ENCODE measurements at regions not wholly inside any gene's neighbourhood (a gene's known extent, or its start where the extent isn't known, plus 50 kb on each side); places are given as distances from the start of the nearest gene placed in this dataset.
"Not testable (repeated sequence)": the region's sequence is repeated elsewhere in the genome, so short reads cannot be mapped to it uniquely, and the experiment has no call there.

- no peak for DNase-seq (ENCODE audit: low read depth in 2 of 2)
Observed at GRCh38 chr14:35988972-35989690, 163.0 kb downstream of the BRMS1L start.

DNA sequence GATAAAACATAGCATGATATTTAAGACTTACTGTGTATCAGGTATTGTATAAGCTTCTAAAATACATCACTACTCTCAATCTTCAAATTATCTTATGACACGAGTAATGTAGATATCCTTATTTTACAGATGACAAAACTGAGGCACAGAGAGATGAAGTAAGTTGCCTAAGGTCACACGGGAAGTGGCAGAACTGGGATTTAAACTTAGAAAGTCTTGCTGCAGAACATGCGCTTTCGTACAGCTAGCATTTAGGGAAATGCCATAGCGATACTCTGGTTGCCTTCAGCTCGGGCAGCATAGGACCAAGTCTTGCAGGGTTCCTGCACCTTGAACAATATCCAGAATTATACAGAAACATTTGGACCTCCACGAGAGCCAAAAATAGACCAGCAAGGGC, 162.4 kb downstream of the BRMS1L start:
- DNase-seq (ENCODE audit: low read depth in 2 of 2): no peak

GRCh38 chr14:35987731-35988130, 161.6 kb downstream of the BRMS1L start:
- DNase-seq (ENCODE audit: low read depth in 2 of 2): no peak

GRCh38 chr14:35986219-35986573, 160.1 kb downstream of the BRMS1L start:
- no peak for DNase-seq (ENCODE audit: low read depth in 2 of 2)

- no peak for DNase-seq (ENCODE audit: low read depth in 2 of 2)
Observed at GRCh38 chr14:35985474-35986218, 159.5 kb downstream of the BRMS1L start.

GRCh38 chr14:35979531-35979930, 153.4 kb downstream of the BRMS1L start:
- DNase-seq (ENCODE audit: low read depth in 2 of 2): no peak

DNA sequence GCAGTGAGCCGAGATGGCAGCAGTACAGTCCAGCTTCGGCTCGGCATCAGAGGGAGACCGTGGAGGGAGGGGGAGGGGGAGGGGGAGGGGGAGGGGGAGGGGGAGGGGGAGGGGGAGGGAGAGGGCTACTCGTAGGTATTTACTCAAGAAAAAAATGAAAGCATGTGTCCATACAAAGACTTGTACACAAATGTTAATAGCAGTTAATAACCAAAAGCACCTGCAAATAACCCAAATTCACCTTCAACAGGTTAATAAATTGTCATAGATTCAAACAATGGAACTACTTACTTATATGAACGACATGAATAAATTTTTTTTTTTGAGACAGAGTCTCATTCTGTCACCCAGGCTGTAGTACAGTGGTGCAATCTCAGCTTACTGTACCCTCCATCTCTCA, 152.4 kb downstream of the BRMS1L start:
- DNase-seq (ENCODE audit: low read depth in 2 of 2): no peak

- DNase-seq (ENCODE audit: low read depth in 2 of 2): no peak
Observed at GRCh38 chr14:35975814-35976213, 149.7 kb downstream of the BRMS1L start.

DNA sequence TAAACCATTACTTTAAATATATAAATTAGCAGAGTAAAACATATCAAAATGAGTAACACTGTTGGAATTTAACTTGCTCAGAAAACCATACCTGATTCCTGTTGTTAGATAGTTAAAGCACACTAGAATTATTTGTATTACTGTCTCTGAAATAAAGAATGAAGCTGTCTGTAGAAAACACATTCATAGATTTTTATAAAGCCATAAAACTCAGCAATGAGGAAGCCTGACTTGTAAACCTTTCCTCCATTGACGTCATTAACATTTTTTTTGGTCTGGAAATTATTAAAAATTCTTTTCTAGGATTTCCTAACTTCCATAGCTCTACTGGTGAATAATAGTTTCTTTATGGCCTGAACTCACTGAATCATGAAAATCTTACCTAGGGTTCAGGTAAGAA, 147.6 kb downstream of the BRMS1L start:
- no peak for DNase-seq (ENCODE audit: low read depth in 2 of 2)

DNA sequence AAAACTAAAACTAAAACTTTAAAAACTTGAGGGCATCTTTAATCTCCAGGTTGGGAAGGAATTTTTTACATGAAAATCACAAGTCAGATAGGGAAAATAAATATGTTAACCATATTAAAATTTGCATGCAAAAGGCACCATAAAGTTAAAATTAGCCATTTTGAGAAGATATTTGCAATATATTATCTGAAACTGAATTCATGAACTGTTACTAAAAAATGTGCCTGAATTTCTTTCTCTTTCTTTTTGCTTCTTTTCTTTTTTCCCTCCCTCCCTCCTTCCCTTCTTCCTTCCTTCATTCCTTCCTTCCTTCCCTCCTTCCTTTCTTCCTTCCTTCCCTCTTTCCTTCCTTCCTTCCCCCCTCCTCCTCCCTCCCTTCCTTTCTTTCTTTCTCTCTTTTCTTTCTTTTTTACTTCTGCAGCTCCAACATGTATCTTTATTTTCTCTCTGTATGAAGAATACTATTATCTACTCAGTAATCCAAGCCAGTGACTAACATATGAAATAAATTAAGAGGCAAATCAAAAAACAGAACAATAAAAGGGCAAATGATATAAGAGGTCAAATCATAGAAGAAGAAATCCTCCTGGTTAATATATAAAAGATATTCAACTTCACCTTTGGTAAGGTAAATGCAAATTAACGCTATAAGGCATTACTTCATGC, 146.0 kb downstream of the BRMS1L start:
- no peak for DNase-seq (ENCODE audit: low read depth in 2 of 2)

GRCh38 chr14:35969310-35969709, 143.2 kb downstream of the BRMS1L start:
- no peak for DNase-seq (ENCODE audit: low read depth in 2 of 2)

DNA sequence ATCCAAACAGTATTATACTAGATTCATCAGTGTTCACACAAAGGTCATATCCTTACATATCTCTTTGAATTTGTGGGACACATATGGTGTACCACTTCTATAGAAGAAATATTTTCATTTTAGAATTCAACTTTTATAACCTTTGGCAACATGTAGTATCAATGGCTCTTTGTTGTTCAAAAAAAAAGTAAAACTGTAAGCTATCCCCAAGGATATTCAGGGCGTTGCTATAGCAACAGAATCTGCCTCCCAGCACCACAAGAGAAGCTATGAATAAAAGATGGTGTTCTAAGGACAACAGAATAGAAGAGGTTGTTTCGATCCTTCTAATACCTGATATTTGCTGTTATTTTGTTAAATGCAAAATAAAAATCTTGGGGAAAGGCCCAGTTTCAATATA, 139.3 kb downstream of the BRMS1L start:
- no peak for DNase-seq (ENCODE audit: low read depth in 2 of 2)

DNA sequence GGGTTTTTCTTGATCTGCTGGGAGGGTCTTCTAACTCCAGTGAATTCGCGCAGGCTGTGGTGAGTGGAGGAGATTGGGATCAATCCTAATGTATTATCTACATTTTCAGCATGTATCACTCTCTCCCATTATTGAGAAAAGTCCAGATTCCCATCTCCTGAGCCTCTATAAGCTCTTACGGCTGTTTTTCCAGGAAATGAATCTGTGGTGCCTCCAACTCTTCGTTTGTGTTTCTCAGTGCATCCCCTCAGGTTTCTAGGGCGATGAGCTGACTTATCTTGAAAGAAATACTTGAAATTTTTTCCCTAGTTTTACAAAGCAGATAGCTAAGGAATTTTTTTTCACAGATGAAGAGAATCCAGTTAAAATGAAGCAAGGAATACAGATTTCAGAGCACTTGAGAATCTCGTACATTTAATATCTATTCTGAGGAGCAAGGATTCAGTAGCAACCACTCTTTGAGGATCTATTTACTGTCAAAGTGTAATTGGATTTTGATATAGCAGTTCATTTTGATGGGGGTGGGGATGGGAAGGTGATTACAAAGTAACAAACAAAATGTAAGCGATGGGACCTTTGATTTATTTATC, 138.7 kb downstream of the BRMS1L start:
- no peak for DNase-seq (ENCODE audit: low read depth in 2 of 2)

DNA sequence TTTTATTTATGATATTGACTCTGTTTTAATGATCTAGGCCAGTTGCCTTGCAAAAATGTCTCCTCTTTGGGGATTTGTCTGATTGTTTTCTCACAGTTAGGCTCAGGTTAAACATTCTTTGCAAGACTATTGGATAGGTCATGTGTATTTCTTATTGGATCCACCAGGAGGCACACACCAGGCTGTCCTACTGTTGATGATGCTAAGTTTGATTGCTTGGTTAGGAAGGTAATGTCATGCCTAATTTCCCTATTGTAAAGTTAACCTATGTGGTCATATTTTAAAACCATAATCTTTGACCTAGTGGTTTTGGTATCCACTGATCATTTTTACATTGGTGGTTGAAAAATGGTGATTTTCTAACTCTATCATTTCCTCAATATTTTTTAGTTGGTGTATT, 137.1 kb downstream of the BRMS1L start:
- no peak for DNase-seq (ENCODE audit: low read depth in 2 of 2)

- no peak for DNase-seq (ENCODE audit: low read depth in 2 of 2)
Observed at GRCh38 chr14:35961697-35962274, 135.6 kb downstream of the BRMS1L start.

GRCh38 chr14:35959835-35960234, 133.7 kb downstream of the BRMS1L start:
- no peak for DNase-seq (ENCODE audit: low read depth in 2 of 2)

DNA sequence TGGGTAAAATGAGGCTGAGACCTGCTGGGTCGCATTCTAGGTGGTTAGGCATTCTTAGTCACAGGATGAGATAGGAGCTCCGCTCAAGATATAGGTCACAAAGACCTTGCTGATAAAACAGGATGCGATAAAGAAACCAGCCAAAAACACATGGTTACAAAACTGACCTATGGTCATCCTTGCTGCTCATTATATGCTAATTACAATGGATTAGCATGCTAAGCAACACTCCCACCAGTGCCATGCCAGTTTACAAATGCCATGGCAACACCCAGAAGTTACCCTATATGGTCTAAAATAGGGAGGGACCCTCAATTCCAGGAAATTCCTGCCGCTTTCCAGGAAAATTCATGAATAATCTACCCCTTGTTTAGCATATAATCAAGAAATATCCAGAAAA, 132.4 kb downstream of the BRMS1L start:
- DNase-seq (ENCODE audit: low read depth in 2 of 2): no peak

GRCh38 chr14:35956376-35957085, 130.4 kb downstream of the BRMS1L start:
- DNase-seq (ENCODE audit: low read depth in 2 of 2): no peak

GRCh38 chr14:35952584-35952983, 126.4 kb downstream of the BRMS1L start:
- no peak for DNase-seq (ENCODE audit: low read depth in 2 of 2)

GRCh38 chr14:35949920-35950513, 123.9 kb downstream of the BRMS1L start:
- DNase-seq (ENCODE audit: low read depth in 2 of 2): no peak

DNA sequence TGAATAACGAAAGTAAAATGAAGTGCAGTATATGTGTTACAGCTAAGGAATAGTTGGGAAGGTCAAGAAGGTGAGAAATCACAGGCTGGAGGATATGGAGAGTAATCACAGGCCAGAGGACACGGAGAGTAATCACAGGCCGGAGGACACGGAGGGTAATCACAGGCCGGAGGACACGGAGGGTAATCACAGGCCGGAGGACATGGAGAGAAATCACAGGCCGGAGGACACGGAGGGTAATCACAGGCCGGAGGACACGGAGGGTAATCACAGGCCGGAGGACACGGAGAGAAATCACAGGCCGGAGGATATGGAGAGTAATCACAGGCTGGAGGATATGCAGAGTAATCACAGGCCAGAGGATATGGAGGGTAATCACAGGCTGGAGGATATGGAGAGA, 121.8 kb downstream of the BRMS1L start:
- DNase-seq (ENCODE audit: low read depth in 2 of 2): not testable (repeated sequence)
